ENCODE measurements at regions not wholly inside any gene's neighbourhood (a gene's known extent, or its start where the extent isn't known, plus 50 kb on each side); places are given as distances from the start of the nearest gene placed in this dataset.

- H3K27ac ChIP-seq, result no peak overlapping the region
- intact Hi-C loops (cut with DNase I), result no loop called here
- no peak for TF ChIP-seq CTCF (IDR thresholded peaks at IDR 0.05)
- H3K4me3 ChIP-seq, result no peak overlapping the region
- no peaks in the 10 kb centered on the region for H3K36me3 ChIP-seq
- DNase-seq (ENCODE audit: low spot score in 2 of 2), result no peak
- no peaks in the 10 kb centered on the region for H3K4me1 ChIP-seq
- no peaks in the 10 kb centered on the region for H3K9me3 ChIP-seq
- H3K27me3 ChIP-seq, result no peaks in the 10 kb centered on the region
These were observed 105.9 kb upstream of the SH3BP4 start for GRCh38 chr2:234845602-234846590.

GRCh38 chr2:234843411-234843810, 108.4 kb upstream of the SH3BP4 start:
- no peaks in the 10 kb centered on the region for H3K27me3 ChIP-seq
- no peak overlapping the region for H3K4me3 ChIP-seq
- no peak for DNase-seq (ENCODE audit: low spot score in 2 of 2)
- no peaks in the 10 kb centered on the region for H3K9me3 ChIP-seq
- H3K36me3 ChIP-seq, result no peaks in the 10 kb centered on the region
- peaks cover 0 to 6% of the 10 kb centered on the region in 2 donors for H3K4me1 ChIP-seq
- H3K27ac ChIP-seq, result no peak overlapping the region
- intact Hi-C loops (cut with DNase I), result no loop called here
- no peak for TF ChIP-seq CTCF (IDR thresholded peaks at IDR 0.05)

GRCh38 chr2:234842753-234843152, 109.1 kb upstream of the SH3BP4 start:
- Histone ChIP-seq H3K4me3 (no peak overlapping the region), H3K36me3 (no peaks in the 10 kb centered on the region), H3K27ac (no peak overlapping the region), H3K4me1 (peaks cover 0 to 6% of the 10 kb centered on the region in 2 donors), H3K27me3 (no peaks in the 10 kb centered on the region), H3K9me3 (no peaks in the 10 kb centered on the region)
- intact Hi-C loops (cut with DNase I), result no loop called here
- DNase-seq (ENCODE audit: low spot score in 2 of 2), result no peak
- no peak for TF ChIP-seq CTCF (IDR thresholded peaks at IDR 0.05)

- Histone ChIP-seq H3K9me3 (no peaks in the 10 kb centered on the region), H3K27me3 (no peaks in the 10 kb centered on the region), H3K4me3 (no peak overlapping the region), H3K36me3 (no peaks in the 10 kb centered on the region), H3K4me1 (peaks cover 0 to 6% of the 10 kb centered on the region in 2 donors), H3K27ac (no peak overlapping the region)
- TF ChIP-seq CTCF (IDR thresholded peaks at IDR 0.05), result no peak
- intact Hi-C loops (cut with DNase I), result no loop called here
- DNase-seq (ENCODE audit: low spot score in 2 of 2), result no peak
These were observed 110.3 kb upstream of the SH3BP4 start for GRCh38 chr2:234841321-234842015.

- Histone ChIP-seq H3K4me3 (no peak overlapping the region), H3K36me3 (no peaks in the 10 kb centered on the region), H3K4me1 (peaks cover 0 to 6% of the 10 kb centered on the region in 2 donors), H3K9me3 (no peaks in the 10 kb centered on the region), H3K27ac (no peak overlapping the region), H3K27me3 (no peaks in the 10 kb centered on the region)
- intact Hi-C loops (cut with DNase I), result no loop called here
- TF ChIP-seq CTCF (IDR thresholded peaks at IDR 0.05), result no peak
- no peak for DNase-seq (ENCODE audit: low spot score in 2 of 2)
These were observed 111.5 kb upstream of the SH3BP4 start for GRCh38 chr2:234840336-234840735.
